ENCODE measurements at regions not wholly inside any gene's neighbourhood (a gene's known extent, or its start where the extent isn't known, plus 50 kb on each side); places are given as distances from the start of the nearest gene placed in this dataset.

DNA sequence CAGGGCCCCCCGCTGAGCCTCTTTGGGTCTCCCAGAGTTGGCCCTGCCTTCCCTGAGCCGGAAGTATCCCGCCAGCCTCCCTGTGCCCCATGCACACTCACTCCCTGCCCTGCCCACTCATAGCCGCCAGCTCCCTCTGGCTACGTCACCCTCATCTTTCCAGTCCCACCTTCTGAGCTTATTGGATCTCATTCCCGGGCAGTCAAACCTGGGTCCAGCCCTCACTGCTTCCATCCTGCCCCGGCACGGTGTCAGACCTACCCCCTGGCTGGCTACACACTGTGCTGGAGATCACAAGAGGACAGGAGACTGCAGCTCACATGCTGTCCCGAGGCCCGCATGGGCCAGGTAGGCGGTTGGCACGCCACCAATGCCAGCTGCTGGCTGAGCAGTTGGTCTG, 147.2 kb downstream of the ASB1 start:
- in situ Hi-C loops (cut with HindIII; ENCODE audit: low sequenced_read_pairs): no loop called here

DNA sequence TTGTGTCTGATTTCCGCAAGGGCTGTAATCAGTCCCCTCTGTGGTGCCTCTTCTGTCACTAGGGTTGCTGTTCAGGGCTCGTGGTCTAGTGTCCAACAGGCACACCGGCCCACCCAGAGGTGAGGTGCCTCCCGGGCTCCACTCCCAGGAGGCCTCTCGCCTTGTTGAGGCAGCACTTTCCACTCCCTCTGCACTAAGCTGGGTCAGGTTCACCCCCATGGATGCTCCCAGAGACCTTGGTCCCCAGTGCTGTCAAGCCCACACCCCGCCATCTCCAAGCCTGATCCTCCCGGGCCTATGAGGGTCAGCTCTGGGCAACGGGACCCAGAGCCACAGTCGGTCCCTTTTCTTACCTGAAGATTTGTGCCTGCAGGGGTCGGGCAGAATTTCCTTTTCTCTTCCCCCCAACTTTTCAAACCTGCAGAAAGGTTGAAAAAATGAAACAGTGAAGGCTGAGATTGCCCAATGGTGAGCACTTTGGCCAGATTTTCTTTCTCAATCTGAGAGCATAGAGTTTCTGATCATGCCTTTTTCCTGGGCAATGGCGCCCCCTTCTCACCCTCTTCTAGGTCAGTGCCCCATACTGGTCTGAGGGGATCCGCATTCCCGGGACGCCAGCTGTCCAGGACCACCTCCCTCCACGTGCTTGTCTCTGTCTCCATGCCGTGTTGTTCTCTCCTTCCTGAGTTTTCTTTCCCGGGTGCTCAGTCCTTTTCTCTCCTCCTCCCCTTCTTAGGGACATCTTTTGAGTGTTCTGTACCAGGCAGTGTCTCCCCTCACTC, 148.0 kb downstream of the ASB1 start:
- in situ Hi-C loops (cut with HindIII; ENCODE audit: low sequenced_read_pairs): no loop called here

DNA sequence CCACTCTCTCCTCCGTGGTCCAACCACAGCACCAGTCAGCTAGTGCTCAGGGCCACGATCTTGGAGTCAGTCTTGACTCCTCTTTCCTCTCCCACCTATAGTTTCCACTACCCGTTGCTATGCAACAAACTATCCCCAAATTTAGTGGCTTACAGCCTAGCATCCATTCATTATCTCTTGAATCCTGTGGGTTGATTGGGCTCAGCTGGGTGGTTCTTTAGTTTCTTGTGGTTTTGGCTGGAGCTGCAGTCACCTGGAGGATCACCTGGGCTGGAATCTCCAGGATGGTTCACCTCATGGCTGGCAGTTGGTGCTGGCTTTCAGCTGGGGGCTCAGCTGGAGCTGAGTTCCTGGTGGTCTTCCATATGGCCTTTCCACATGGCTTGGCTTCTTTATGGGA, 149.9 kb downstream of the ASB1 start:
- in situ Hi-C loops (cut with HindIII; ENCODE audit: low sequenced_read_pairs): no loop called here

DNA sequence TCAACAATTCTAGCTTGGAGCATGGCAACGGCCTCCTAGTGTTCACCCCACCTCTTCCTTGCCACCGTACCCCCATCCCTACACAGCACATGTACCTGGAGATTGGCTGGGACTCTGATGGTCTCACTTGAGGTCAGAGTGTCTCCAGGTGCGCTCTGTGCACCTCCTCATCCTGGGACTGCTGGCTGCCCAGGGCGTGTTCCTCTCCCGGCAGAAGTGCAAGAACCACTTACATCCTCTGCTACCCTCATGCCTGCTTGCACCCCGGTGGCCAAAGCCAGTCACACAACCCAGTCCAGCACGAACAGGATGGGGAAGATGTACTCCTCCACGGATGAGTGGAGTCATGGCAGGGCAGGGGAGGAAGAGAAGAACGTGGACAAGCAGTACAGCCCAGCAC, 151.5 kb downstream of the ASB1 start:
- in situ Hi-C loops (cut with HindIII; ENCODE audit: low sequenced_read_pairs): no loop called here

DNA sequence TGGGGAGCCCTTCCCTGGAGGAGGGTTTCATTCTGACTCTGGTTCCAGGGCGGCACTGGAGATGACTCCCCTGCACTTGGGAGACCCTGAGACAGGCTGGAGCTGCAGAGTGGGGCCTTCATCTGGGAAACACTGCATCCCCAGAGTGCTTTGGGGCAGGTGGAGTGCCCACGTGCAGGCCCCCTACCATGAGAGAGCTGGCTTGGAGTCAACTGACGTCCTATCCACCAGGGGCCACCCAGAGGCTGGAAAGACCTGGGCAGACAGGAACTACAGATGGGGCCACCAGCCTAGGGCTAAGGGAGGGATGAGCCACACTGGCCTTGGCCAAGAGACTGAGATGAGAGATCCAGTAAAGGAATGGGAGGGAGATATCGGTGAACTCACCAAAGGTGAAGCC, 153.8 kb downstream of the ASB1 start:
- in situ Hi-C loops (cut with HindIII; ENCODE audit: low sequenced_read_pairs): no loop called here

DNA sequence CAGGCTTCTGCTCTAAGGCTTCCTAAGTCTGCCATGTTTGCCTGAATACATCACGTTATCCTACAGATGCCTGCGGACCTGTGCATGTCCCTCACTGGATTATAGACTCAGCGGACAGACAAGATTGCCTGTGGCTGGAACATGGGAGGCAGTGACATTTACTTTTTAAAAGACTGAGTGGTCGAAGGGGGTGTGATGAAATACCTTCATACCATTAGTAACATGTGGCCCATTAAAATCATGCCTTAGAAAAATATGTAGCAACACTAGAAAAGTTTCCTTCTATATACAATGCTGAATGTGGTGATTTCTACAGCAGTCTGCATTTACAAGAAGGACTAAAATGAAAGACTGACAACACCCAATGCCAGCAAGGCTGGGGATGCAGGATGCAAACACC, 154.4 kb downstream of the ASB1 start:
- in situ Hi-C loops (cut with HindIII; ENCODE audit: low sequenced_read_pairs): no loop called here

DNA sequence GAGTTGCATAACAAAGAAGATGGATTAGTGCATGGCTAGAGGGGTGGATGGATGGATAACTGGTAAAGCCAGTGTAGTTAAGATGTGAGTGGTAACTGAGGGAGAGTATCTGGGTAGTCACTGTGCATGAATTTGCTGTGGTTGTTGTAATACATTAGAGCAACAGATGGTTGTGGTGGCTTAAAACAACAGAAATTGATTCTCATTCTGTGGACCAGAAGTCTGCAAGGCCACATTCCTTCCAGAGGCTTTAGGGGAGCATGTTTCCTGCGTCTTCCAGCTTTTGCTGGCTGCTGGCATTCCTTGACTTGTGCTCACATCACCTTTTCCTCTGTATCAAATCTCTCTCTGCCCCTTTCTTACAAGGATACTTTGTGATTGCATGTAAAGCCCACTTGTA, 155.4 kb downstream of the ASB1 start:
- in situ Hi-C loops (cut with HindIII; ENCODE audit: low sequenced_read_pairs): no loop called here

DNA sequence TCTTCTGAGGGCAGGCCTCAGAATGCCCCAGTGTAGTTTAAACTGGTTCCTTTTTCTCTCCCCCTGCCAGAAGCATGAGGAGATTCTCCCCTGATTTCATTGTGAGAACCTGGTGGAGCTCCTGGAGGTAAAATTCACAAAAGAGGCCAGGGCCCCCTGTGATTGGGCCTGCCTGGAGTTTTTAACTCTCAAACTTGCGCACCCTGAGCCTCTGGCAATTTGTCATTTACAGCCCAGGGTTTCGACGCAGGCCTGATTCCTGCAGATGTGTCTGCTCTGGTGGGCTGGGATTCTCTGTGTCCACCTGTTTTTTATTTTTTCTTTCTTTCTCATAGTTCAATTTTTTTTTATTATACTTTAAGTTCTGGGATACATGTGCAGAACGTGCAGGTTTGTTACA, 157.9 kb downstream of the ASB1 start:
- in situ Hi-C loops (cut with HindIII; ENCODE audit: low sequenced_read_pairs): no loop called here

DNA sequence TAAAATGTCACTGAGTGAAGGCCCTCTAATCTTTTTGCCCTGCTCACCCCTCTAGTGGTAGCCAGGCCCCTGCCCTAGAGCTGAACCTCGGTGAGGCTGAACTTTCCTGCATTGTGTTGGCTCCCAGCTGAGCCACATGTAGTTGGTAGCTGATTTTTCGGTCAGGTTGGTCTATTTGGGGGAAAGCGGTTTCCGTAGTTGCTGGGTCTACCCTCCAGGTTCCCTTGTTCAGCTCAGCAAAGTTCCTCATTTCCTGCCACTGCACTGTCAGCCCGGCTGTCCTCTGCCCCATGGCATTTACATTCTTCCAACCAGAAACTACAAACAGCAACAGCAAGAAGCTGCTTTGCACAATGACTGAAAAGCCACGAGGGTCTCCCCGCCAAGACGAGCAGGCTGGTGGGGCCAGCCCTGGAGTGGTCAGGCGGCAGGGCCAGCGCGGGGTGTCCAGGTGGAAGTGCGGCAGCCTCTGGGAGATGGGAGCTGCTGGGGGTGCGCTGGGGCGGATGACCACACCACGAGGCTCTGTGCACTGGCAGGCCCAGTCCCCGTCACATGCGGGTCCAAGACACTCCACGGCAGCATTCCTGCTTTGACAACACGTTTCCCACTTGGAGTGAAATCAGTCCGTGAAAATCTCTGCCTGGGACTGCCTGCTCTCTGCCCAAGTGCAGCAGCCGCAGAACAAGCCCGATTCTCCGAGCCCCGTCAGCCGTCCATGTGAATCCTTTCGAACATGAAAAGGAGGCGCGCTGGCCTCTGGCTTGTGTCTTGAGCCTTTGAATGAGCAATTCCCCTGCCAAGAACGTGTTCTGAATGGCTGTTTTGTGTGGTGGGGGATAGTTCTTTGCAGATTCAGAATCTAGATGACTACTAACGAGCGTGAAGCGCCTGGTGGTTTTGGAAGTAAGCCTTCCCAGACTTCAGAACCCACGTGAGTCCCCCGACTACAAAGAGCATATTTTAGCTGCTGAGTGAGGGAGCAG, 159.4 kb downstream of the ASB1 start:
- in situ Hi-C loops (cut with HindIII; ENCODE audit: low sequenced_read_pairs): no loop called here

DNA sequence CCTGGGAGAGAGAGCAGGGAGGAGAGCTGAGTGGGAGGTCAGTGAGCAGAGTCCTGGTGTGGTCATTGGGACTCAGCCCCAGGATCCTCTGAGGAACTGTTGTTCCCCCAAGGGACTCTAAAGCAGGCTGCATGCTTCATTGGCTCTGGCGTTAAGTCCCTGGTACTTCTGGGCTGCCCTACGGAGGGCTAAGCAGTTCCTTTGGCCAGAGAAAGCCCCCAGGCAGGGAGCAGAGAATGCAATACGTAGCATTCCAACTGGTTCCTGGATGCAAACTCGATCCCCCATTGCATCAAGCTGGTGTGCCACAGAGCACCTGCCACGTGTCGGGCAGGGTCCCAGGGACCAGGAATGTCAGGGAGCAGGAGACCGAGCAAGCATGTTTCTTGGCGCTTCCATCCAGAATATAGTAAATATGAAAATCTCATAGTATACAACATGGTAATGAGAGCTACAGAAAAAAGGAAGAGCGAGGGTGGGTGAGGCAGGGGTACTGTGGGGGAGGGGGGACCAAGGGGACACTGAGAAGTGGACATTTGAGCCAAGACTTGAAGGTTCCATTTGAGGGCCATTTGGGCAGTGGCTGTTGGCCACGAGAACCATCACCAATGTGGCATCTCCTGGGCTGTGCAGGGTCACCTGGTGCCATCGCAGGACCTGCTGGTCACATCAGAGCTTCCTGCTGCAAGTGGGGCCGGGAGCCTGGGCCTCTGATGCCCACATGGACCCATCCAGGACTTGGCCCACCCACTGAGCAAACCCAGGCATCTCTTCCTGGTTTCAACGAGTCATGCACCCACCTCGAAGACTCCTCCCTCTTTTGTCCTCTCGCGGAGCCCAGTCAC, 160.4 kb downstream of the ASB1 start:
- in situ Hi-C loops (cut with HindIII; ENCODE audit: low sequenced_read_pairs): no loop called here

DNA sequence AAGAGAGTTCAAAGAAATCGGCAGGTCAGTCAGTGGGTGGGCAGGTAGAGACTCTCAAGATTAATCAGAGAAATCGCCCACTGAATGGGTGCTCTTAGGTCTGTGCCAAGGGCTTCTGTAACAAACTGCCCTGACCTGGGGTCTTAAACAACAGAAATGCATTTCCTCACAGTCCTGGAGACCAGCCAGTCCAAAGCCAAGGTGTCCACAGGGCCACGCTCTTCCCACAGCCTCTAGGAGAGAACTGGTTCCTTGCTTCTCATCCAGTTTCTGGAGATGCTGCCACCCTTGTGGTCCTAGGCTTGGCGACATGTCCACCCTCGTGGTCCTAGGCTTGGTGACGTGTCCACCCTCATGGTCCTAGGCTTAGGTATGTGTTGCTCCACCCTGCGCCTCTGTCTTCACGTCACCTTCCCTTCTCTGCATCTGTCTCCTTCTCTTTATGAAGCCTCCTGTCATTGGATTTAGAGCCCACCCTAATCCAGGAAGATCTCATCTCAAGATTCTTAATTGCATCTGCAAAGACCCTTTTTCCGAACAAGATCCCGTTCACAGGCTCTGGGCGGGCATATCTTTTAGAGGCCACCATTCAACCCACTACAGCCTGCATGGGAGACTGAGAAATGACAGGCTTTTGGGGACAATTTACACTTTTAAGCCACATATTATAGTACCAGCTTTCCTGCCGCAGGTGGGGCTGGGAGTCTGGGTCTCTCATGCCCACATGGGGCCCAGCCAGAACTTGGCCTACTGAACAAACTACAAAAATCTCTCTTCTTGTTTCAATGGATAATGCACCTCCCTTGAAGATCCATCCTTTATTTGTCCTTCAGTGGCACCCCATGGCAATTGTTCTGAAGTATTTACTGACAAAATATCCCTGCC, 161.3 kb downstream of the ASB1 start:
- in situ Hi-C loops (cut with HindIII; ENCODE audit: low sequenced_read_pairs): no loop called here

DNA sequence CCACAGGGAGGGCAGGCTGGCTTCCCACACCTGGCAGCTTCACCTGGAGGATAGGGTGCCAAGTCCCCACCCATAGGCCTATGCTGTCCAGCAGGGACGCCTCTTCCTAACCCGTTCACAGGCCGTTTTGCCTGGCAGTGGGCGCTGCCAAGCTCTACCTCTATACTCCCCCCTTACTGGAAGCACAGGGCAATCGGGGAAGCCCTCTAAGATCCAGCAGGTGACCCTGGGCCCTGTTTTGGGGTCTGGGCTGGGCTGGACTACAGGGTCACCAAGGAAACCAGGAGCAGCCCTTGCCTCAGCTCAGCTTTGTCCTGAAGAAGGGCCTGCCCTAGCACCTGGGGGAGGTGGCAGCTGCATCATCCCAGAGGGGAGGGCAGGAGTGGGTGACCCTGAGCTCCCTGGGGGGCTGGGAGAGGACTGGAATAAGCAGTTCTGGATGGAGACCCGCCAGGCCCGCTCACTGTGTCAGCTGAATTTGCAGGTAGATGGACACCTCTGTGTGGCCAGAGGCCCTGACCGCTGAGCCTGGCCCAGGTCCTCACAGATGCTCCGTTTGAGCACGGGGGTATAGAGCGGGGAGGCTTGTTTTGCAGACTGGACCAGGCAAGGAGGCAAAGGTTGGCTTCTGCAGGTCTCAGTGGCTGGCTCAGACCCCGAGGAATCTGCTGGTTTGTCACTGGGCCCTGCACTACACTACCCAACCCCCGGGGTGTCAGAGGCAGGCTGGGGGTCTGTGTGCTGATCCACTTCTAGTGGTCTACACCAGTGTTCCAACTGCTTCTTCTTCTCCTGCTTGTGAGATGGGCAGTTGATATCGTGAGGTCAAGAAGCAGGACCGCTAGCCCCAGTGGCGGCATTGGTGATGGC, 163.1 kb downstream of the ASB1 start:
- in situ Hi-C loops (cut with HindIII; ENCODE audit: low sequenced_read_pairs): no loop called here

DNA sequence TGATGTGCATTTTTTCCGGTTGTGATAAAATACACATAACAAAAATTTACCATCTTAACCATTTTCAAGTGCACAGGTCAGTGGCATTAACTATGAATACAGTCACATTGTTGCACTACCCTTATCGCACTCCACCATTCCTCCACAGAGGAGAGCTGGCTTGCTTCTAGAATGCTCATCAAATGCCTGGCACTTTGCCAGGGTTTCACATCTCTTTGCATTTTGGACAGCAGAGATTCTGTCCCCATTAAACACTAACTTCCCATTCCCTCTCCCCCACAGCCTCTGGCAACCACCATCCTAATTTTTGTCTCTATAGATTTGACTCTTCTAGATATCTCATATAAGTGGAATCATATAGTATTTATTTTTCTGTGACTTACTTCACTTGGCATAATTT, 165.0 kb downstream of the ASB1 start:
- in situ Hi-C loops (cut with HindIII; ENCODE audit: low sequenced_read_pairs): no loop called here

DNA sequence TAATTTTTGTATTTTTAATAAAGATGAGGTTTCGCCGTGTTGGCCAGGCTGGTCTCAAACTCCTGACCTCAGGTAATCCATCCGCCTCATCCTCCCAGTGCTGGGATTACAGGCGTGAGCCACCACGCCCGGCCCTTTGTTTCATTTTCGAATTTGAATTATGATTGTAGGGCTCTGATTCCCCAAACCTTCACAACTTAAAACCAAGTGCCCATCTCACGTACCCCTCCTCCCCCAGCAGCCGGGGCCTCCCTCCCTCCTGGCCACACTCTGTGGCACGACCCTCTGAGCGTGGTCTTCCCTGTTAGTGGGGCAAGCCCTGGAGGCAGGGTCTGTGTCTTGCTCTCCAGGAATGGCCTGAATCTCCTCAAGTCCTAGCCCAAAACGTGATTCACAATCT, 166.5 kb downstream of the ASB1 start:
- in situ Hi-C loops (cut with HindIII; ENCODE audit: low sequenced_read_pairs): no loop called here

DNA sequence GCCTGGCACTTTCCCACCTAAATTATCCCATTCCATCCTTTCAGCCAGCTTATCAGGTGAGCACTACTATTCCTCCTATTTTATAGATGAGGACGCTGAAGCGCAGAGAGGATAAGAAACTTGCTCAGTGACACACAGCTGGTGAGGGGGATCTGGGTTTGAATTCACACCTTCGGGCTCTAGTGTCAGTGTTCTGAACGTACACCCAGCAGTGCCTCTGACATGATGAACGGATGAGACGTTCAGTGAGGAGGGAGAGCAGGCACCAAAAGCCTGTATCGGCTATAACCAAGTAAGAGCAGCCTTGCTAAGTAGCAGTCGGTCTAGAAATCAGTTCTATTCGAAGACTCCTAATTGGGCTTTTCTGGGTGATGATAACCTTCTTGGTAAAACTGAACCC, 167.0 kb downstream of the ASB1 start:
- in situ Hi-C loops (cut with HindIII; ENCODE audit: low sequenced_read_pairs): no loop called here

DNA sequence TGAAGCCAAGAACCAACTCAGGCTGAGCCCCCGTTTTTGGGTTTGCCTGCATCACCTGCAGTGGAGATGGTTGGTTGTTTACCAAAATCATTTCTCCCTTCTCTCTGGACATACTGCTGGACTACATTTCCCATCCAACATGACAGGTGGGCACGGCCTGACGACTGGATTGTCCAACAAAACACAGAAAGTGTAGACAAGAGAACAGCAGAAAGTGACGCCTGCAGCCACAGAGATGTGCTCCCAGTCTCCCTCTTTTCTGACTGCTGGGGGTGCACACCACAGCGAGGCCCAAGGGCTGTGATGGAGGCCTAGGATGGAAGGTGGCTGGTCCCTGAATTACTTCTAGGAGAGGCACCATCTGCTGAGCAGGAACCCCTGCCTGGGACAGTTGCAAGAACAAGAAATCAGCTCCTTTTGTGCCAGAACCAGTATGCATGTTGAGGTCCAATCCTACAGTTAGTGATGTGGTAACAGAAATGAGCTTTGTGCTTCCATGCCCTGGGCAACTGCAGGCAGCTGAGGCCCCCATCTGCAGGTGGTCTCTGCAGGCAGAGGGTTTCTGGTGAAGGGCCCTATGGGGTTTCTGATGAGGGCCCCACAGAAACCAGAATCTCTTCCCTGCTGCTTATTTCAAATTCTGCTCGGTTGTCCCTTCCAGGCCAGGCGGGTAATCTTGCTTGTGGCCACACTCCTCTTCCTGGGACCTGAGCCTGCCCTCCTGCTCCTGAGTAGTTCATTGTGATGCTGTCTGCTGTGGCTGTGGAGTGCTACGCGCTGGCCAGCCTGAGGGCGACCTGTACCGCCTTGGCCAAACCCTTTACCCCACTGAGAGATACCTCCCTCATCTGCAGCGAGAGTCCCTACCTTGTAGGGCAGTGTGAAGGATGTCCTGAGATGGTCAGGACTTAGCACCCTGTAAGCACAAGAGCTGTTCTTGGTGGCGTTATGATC, 168.3 kb downstream of the ASB1 start:
- in situ Hi-C loops (cut with HindIII; ENCODE audit: low sequenced_read_pairs): no loop called here

DNA sequence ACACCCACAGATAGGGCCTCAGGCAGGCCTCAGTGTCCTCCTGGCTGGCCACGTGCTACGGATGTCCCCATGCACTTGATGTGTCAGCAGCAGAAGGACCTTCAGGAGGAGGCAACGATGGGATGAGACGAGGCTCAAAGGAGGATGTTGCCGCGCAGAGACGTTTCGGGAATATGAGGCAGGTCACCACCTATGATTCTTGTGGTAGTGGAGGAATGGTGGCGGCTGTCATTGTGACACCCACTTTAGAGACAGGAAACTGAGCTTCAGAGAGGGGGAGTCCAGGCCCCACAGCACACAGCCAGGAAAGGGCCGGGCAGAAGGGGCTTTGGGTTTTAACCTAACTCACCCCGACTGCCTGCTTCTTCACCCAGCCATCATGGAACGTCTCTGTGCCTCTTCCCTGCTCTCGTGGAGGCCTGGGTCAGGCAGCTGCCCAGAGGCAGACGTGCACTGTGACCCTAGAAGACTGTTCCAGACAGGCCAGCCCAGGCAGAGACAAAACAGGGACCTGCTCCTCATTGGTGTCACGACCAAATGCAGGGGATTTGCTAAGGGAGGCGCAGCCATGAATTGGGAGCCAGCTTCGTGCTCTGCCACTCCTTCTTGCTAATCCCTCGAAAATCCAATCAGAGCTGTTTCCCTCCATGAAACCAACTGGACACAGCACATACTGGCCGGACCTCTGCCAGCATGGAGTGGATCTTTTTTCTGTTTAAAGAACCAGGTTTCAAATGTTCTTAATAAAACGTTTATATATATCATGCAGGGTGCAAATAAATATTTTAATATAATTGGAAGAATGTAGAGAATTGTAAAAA, 169.2 kb downstream of the ASB1 start:
- in situ Hi-C loops (cut with HindIII; ENCODE audit: low sequenced_read_pairs): no loop called here

Measured in endothelial cell of hepatic sinusoid (primary cell).